Keratinocyte (primary cell): ENCODE measurements at regions not wholly inside any gene's neighbourhood (a gene's known extent, or its start where the extent isn't known, plus 50 kb on each side); places are given as distances from the start of the nearest gene placed in this dataset.

ENCODE experiments used
- DNase-seq: peaks from one replicate; pipeline ENCODE4 v3.0.0-alpha.2; 2011; ENCODE audit warnings: low read depth, missing footprints, low spot score
- FAIRE-seq: peaks from 2 replicates; lab custom pipeline; 2011; peaks lifted over from hg19 to GRCh38; lab: Jason Lieb, UNC
- H2AFZ ChIP-seq: 2 replicates; pipeline ENCODE4 v1.6.0; 2012; ENCODE audit warnings: low read length, control low read depth, inconsistent platforms; ENCODE audit not compliant: control insufficient read depth
- H3K27ac ChIP-seq: 2 replicates; pipeline ENCODE4 v1.5.1; 2011; ENCODE audit warnings: low read length; ENCODE audit not compliant: control insufficient read depth, insufficient read depth
- H3K27me3 ChIP-seq: 3 replicates; pipeline ENCODE4 v1.6.0; 2011; ENCODE audit warnings: low read length; ENCODE audit not compliant: control insufficient read depth, insufficient read depth; ENCODE audit errors: extremely low read depth
- H3K36me3 ChIP-seq, 2 experiments: 2 replicates in 1 of 2; 3 replicates in 1 of 2; pipeline ENCODE4 v1.5.1; 2011; ENCODE audit warnings: low read length in 2 of 2, mild to moderate bottlenecking in 1 of 2; ENCODE audit not compliant: control insufficient read depth in 2 of 2, insufficient read depth in 2 of 2; ENCODE audit errors: extremely low read depth in 1 of 2
- H3K4me1 ChIP-seq: 3 replicates; pipeline ENCODE4 v1.5.1; 2011; ENCODE audit warnings: low read length; ENCODE audit not compliant: control insufficient read depth, insufficient read depth; ENCODE audit errors: extremely low read depth
- H3K4me2 ChIP-seq: 3 replicates; pipeline ENCODE4 v1.6.0; 2011; ENCODE audit warnings: low read depth, low read length; ENCODE audit not compliant: control insufficient read depth, insufficient read depth; ENCODE audit errors: extremely low read depth
- H3K4me3 ChIP-seq, 3 experiments: fragments of 200-600 bp in 1 of 3; sonication (generic) in 1 of 3; 2 replicates in 2 of 3; 3 replicates in 1 of 3; pipeline ENCODE4 v1.5.1; 2011 to 2016; ENCODE audit warnings: low read length in 3 of 3, mild to moderate bottlenecking in 3 of 3, control low read depth in 2 of 3, inconsistent platforms in 1 of 3, low read depth in 1 of 3, mixed read lengths in 1 of 3, mixed run types in 1 of 3, moderate library complexity in 1 of 3; ENCODE audit not compliant: control insufficient read depth in 2 of 3, insufficient read depth in 2 of 3; ENCODE audit errors: extremely low read depth in 1 of 3
- H3K79me2 ChIP-seq: 2 replicates; pipeline ENCODE4 v1.6.0; 2012; ENCODE audit warnings: low read length; ENCODE audit not compliant: control insufficient read depth, insufficient read depth
- H3K9ac ChIP-seq: 3 replicates; pipeline ENCODE4 v1.6.0; 2011; ENCODE audit warnings: low read length; ENCODE audit not compliant: control insufficient read depth, insufficient read depth; ENCODE audit errors: extremely low read depth
- H3K9me1 ChIP-seq: 3 replicates; pipeline ENCODE4 v1.6.0; 2011; ENCODE audit warnings: low read length; ENCODE audit not compliant: control insufficient read depth, insufficient read depth; ENCODE audit errors: extremely low read depth
- H3K9me3 ChIP-seq: 2 replicates; pipeline ENCODE4 v1.5.1; 2012; ENCODE audit warnings: low read depth, low read length; ENCODE audit not compliant: control insufficient read depth
- H4K20me1 ChIP-seq: 3 replicates; pipeline ENCODE4 v1.6.0; 2011; ENCODE audit warnings: low read length; ENCODE audit not compliant: control insufficient read depth, insufficient read depth; ENCODE audit errors: extremely low read depth
- CTCF ChIP-seq, 3 experiments: IDR thresholded peaks in 1 of 3; conservative IDR thresholded peaks in 1 of 3; optimal IDR thresholded peaks in 1 of 3; 2 replicates in 2 of 3; 3 replicates in 1 of 3; pipeline versions ENCODE3 to v1.5.1; 2011; ENCODE audit warnings: low read length in 3 of 3, mild to moderate bottlenecking in 3 of 3, moderate library complexity in 2 of 3, control low read depth in 1 of 3, inconsistent platforms in 1 of 3; ENCODE audit not compliant: insufficient read depth in 2 of 3; ENCODE audit errors: extremely low read depth in 1 of 3
- EZH2 ChIP-seq: IDR thresholded peaks from one replicate; pipeline ENCODE4 v1.6.1; 2012; ENCODE audit warnings: inconsistent platforms, mild to moderate bottlenecking, low read length, moderate library complexity
- dilution Hi-C: fragments of 300-500 bp; cut with MboI; formaldehyde crosslinking; loops from one replicate; pipeline ENCODE4 v1.7.0; 2020; ENCODE audit warnings: low sequenced_read_pairs; ENCODE audit not compliant: extremely low pct_ligation_motif_present

GRCh38 chr3:1587426-1587825, 494.6 kb downstream of the CNTN6 start:
- FAIRE-seq (no peak), DNase-seq (no peak)
- TF ChIP-seq CTCF (optimal IDR thresholded peaks at IDR 0.05 in 1 of 3, IDR thresholded peaks at IDR 0.05 in 1 of 3, conservative IDR thresholded peaks at IDR 0.05 in 1 of 3; ENCODE audit: extremely low read depth in 1 of 3, insufficient read depth in 2 of 3, low read length in 3 of 3) = no peak
- no peak for TF ChIP-seq EZH2
- Histone ChIP-seq H3K4me1 (no peaks in the 10 kb centered on the region), H3K79me2 (no peaks in the 10 kb centered on the region), H3K27me3 (no peaks in the 10 kb centered on the region), H3K36me3 (no peaks in the 10 kb centered on the region), H4K20me1 (no peaks in the 10 kb centered on the region), H2AFZ (no peak overlapping the region), H3K4me2 (no peak overlapping the region), H3K27ac (no peak overlapping the region), H3K9me3 (no peaks in the 10 kb centered on the region), H3K9ac (no peak overlapping the region), H3K4me3 (no peak overlapping the region), H3K9me1 (no peaks in the 10 kb centered on the region)
- dilution Hi-C loops = no loop called here

GRCh38 chr3:1591327-1592028, 498.7 kb downstream of the CNTN6 start:
- H3K9ac ChIP-seq = no peak overlapping the region
- FAIRE-seq (no peak), DNase-seq (no peak)
- H4K20me1 ChIP-seq = no peaks in the 10 kb centered on the region
- H3K9me1 ChIP-seq = no peaks in the 10 kb centered on the region
- dilution Hi-C loops = no loop called here
- no peak overlapping the region for H3K4me2 ChIP-seq
- H3K4me3 ChIP-seq = no peak overlapping the region
- H3K27me3 ChIP-seq = no peaks in the 10 kb centered on the region
- no peak overlapping the region for H2AFZ ChIP-seq
- H3K79me2 ChIP-seq = no peaks in the 10 kb centered on the region
- H3K36me3 ChIP-seq = no peaks in the 10 kb centered on the region
- TF ChIP-seq EZH2 (no peak), CTCF (optimal IDR thresholded peaks at IDR 0.05 in 1 of 3, IDR thresholded peaks at IDR 0.05 in 1 of 3, conservative IDR thresholded peaks at IDR 0.05 in 1 of 3; ENCODE audit: extremely low read depth in 1 of 3, insufficient read depth in 2 of 3, low read length in 3 of 3) (no peak)
- H3K27ac ChIP-seq = no peak overlapping the region
- no peaks in the 10 kb centered on the region for H3K4me1 ChIP-seq
- no peaks in the 10 kb centered on the region for H3K9me3 ChIP-seq
